ENCODE measurements at regions not wholly inside any gene's neighbourhood (a gene's known extent, or its start where the extent isn't known, plus 50 kb on each side); places are given as distances from the start of the nearest gene placed in this dataset.

- TF ChIP-seq C11orf30 (IDR thresholded peaks at IDR 0.05; ENCODE audit: low read depth) (no peak), HMG20A (CRISPR knock-in tag; conservative IDR thresholded peaks at IDR 0.05) (no peak), ZNF655 (CRISPR knock-in tag; IDR thresholded peaks at IDR 0.05) (no peak), CEBPZ (IDR thresholded peaks at IDR 0.05; ENCODE audit: borderline replicate concordance, low read depth, low read length) (no peak), GTF2E2 (tag; IDR thresholded peaks at IDR 0.05) (no peak), POLR2G (IDR thresholded peaks at IDR 0.05; ENCODE audit: low read depth, low read length) (peak; percentile 78), TAF1 (IDR thresholded peaks at IDR 0.05; ENCODE audit: control insufficient read depth, extremely low read depth, insufficient read depth, low read length, severe bottlenecking) (peak; percentile 18), MBD1 (CRISPR knock-in tag; IDR thresholded peaks at IDR 0.05) (no peak), PREB (CRISPR knock-in tag; IDR thresholded peaks at IDR 0.05) (no peak), DLX4 (CRISPR knock-in tag; IDR thresholded peaks at IDR 0.05) (no peak), ZNF75A (CRISPR knock-in tag; IDR thresholded peaks at IDR 0.05) (no peak), CBFA2T3 (IDR thresholded peaks at IDR 0.05) (no peak)
These were observed 134.2 kb downstream of the USP22 start (continued) for GRCh38 chr17:20908313-20909267.
